ENCODE measurements at regions not wholly inside any gene's neighbourhood (a gene's known extent, or its start where the extent isn't known, plus 50 kb on each side); places are given as distances from the start of the nearest gene placed in this dataset.

- no peak for TF ChIP-seq ZFP30 (CRISPR knock-in tag; IDR thresholded peaks at IDR 0.05)
- TF ChIP-seq BACH2 (CRISPR knock-in tag; IDR thresholded peaks at IDR 0.05; ENCODE audit: borderline replicate concordance): no peak
- no peak for TF ChIP-seq CREB5 (CRISPR knock-in tag; IDR thresholded peaks at IDR 0.05; ENCODE audit: low read depth)
- no peak for TF ChIP-seq ARNTL (CRISPR knock-in tag; IDR thresholded peaks at IDR 0.05; ENCODE audit: borderline replicate concordance, low read depth)
- TF ChIP-seq OSR1 (CRISPR knock-in tag; IDR thresholded peaks at IDR 0.05): no peak
- TF ChIP-seq ZC3H10 (CRISPR knock-in tag; IDR thresholded peaks at IDR 0.05): no peak
- TF ChIP-seq PATZ1 (CRISPR knock-in tag; IDR thresholded peaks at IDR 0.05; ENCODE audit: borderline replicate concordance): no peak
- no peak for TF ChIP-seq RARB (CRISPR knock-in tag; IDR thresholded peaks at IDR 0.05)
- no peak for TF ChIP-seq CSRNP3 (CRISPR knock-in tag; IDR thresholded peaks at IDR 0.05)
- TF ChIP-seq TCF4 (CRISPR knock-in tag; IDR thresholded peaks at IDR 0.05; ENCODE audit: borderline replicate concordance): no peak
- TF ChIP-seq ZFP3 (CRISPR knock-in tag; IDR thresholded peaks at IDR 0.05): no peak
- TF ChIP-seq ZNF8 (CRISPR knock-in tag; IDR thresholded peaks at IDR 0.05): no peak
- TF ChIP-seq PPARA (CRISPR knock-in tag; IDR thresholded peaks at IDR 0.05; ENCODE audit: borderline replicate concordance): no peak
These were observed 136.3 kb upstream of the PDE1C start for GRCh38 chr7:32206488-32206887.
